ENCODE measurements at regions not wholly inside any gene's neighbourhood (a gene's known extent, or its start where the extent isn't known, plus 50 kb on each side); places are given as distances from the start of the nearest gene placed in this dataset.

DNA sequence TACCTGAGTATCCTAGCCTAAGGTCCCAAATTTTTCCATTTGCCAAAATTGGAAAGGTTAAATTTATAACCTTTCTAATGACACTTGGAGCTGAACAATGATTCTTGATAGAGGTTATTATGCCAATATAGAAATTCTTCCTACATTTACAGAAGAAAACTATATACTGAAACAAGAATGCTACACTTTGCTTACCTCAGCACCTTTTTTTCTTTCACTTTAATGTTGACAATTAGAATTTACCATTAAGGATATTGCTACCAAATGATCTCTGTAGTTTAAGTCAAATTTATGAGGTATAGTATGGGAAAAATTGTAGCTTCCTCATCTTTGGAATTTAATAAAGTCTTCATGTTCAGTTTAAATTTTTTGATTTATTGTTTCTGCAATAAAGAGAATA lies 577.0 kb downstream of the NR4A2 start:
- DNase-seq, result no peak

DNA sequence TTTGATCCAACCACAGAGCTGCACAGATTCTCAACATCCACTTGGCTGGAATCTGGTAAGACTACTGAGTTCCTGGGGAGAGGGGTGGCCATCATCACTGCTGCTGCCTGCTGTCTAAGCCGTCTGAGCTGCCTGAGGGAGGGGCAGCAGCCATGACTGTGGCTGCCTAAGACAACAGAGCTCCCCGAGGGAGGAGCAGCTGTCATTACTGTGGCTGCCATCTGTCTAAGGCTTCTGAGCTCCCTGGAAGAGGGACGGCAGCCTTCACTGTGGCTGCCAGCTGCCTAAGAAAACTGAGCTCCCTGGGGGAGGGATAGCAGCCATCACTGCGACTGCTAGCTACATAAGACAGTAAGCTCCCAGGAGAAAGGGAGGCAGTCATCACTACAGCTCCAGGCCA lies 584.4 kb downstream of the NR4A2 start:
- no peak for DNase-seq

DNA sequence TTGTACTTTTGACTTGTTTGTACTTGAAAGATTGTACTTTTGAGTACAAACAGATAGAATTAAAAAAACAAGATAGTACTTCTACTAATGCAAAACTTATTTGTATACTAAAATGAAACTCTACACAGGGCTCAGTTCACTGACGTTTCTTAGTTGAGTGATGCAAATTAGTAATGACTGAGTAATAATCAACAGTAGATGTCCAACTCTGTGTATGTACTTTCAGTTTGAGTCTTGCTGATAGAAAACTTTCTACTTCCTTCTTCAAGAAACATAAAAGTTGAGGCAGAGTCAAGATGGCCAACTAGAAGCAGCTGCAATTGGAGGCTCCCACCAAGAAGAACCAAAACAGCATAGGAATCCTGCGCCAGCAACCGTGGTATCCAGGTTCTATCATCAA lies 585.0 kb downstream of the NR4A2 start:
- no peak for DNase-seq

DNA sequence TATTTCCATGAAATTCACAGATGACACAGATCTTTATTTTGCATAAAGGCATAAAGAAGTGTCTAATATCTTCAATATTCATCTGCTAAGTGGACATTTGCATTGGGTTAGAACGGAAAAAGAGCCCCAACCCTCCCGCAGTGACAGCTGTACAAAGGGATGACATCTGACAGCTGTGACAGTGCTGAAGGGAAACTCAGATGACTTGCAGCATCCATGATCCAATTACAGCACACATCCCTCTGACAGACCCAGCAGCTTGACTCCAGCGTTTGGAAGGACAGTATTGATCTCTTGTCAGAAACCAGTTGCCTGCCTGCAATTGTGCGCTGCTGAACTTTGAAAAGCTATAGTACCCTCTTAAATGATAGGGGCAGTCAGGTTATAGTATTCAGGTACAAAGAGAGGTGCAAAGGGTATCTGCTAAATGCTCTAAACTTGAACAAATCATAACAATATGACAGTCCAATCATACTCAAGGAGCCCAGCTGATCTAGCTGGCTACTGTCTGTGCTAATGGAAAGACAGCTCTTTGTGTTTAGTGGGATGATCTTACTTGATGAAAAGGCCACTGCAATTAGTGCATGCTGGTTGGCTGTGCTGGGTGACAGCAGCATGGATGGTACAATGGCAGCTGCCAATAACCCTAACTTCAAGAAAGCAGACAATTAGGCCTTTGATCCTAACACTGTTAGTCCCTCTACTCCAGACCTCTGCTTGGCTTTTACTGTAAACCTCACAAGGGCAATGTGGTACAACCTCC lies 599.2 kb downstream of the NR4A2 start:
- no peak for DNase-seq

DNA sequence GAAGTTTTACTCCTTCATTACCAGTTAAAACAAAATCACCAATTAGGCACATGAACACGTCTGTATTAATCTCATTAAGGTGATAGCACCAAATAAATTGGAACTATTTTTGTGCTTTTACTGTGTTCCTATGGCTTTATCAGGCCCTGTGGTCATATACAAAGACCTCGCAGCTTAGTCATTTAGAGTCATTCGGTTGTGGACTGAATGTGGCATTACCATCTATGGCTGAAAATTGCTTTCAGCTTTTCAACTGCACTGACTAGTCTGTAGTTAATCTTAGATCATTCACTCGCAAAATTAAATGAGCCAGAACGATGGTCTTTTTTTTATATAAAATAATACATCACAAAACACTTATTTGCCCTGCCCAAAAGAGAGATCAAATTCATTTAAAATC lies 601.7 kb downstream of the NR4A2 start:
- DNase-seq, result no peak

DNA sequence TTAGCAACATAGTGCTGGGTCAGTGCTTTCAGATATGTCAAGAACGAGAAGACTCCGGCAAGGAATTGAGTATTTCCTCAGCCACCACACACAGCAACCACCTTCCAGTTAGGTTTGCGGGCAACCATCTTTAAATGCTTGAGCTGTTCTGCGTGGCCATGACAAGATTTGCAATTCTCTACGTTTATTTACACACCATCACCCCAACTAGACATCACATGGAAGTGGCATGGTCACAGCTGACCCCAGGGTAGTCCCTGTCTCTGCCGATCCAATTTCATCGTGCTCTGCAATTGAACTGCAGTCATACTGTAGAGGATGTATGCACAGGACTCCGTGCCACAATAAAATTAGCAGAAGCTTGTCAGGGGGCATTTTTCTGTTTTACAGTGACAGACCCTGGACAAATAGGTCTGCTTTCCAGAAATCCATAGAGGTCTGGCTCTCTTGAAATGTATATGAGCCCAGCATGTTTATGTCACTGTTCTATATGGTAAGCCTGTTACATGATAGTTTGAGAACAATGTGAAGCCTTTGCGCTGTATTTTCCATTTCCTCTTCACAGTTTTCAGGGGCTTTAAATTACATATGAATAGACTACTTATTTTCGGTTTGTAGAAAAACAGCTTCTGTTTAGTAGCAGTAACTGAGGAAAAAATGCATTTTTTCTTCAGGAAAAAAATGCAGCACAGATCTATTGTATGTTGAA lies 605.2 kb downstream of the NR4A2 start:
- no peak for DNase-seq

DNA sequence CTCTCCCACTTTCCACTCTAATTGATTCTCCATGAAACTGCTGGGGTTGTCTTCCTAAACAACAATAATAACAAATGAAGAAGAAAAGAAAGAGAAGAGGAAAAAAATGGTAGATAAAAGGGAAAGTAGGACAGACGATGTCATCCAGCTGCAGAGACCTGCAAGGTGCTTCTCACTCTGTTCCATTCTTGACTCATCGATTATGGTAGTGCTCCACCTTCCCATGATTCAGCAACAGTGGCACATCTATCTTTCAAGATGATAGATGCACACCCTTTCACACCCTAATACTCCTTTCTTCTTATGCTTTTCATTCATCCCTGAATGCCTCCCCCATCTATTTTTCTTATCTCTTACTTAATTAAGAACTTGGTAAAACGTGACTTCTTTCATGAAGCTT lies 610.2 kb downstream of the NR4A2 start:
- no peak for DNase-seq

DNA sequence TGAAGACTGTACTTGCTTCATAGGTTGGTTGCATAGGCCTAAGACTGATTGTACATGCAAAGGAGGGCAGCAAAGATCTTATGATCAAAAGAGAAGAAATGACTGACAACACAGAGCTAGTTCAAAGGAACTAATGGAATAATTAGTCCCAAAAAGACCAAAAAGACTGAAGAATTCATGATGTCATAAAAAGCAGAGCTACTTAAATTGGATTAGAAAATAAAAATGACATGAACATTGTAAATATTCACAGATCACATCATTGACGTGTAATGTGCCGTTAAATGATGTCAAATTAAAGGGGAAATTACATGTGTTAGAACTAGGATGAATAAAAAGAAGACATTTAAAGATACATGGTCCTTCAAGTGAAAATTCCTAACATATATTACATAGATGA lies 616.8 kb downstream of the NR4A2 start:
- DNase-seq, result no peak

DNA sequence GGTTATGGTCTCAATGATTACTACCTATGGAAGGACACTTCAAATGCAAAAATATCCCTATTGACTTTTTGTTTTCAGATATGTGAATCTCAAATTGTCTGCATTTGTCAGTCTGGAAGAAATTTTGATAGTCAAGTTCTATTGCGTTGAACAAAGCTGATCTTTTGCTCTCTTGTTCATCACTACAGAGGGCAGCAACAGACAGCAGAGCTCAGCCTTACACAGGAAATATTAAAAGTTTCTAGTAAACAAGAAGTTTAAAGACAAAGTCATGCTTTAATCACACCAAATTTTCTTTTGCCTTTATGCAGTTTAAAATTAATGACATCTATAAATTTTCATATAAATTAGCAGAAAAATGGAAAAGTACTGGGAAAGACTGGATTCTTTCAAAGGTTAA lies 617.5 kb downstream of the NR4A2 start:
- no peak for DNase-seq

DNA sequence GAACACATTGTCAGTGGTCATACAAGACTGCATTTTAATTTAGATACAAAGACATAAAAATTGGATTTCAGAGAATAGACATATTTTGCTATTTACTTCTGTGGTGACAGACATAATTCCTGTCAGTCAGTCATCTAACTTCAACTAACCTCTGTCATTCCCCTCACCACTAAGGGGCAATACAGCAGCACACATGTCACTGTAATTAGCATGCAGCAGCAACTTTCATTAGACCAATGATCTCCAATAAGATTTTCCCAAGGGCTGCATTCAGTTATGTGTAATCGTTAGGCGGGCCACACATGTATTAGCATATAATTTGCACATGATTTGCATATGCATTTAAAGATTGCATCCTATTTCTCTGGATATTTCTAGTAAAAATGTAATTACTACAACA lies 624.5 kb downstream of the NR4A2 start:
- DNase-seq, result no peak

DNA sequence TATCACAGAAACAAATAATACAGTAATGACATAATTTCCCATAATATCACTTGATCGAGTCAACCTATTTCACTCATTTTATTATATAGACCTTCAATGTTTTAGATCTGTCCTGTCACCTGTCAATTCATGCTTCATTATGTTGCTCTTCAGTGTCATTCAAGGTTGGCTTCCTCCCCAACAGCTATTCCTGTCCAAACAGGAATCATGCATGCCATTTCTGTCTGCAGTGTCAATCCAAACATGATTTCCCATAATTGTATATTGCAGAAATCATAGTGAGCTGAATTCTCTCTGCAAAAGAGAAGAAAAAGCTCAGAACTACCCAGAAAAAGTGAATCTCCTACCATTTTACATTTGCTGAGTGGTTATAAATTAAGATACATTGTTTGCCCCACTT lies 628.6 kb downstream of the NR4A2 start:
- no peak for DNase-seq

DNA sequence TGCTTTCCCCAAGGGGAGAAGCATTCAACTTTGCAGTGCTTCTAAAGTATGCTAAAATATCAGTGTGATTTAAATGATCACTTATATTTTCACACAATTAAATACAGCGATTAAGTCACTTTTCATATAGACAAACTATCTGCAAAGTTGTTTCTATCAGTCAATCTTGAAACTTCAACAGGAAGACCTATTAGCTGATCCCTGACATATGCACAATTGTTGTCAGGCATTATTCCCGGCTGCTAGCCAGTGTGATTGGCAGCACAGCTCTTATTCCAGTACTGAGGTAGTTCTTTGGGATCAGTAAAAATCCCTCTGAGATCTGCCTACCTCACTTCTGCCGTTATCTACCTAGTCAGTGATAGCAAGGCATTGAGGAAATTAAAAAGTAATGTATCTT lies 629.5 kb downstream of the NR4A2 start:
- DNase-seq, result no peak

DNA sequence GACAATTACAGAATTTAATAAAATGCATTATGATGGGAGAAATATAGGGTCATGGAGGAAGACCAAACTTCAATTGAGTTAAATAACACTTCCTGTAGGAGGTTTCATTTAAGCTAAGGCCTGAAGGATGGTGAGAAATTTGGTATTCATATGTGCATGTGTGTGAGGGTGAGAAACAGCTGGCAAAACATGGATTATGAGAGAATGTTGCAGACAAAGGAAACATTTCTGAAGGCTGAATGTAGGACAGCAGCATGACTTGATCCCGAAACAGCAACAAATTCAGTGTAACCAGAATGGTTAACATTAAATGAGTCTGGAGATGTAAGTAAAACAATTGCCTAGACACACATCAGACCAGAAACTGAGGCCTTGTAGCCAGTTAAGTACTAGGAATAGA lies 630.8 kb downstream of the NR4A2 start:
- no peak for DNase-seq

DNA sequence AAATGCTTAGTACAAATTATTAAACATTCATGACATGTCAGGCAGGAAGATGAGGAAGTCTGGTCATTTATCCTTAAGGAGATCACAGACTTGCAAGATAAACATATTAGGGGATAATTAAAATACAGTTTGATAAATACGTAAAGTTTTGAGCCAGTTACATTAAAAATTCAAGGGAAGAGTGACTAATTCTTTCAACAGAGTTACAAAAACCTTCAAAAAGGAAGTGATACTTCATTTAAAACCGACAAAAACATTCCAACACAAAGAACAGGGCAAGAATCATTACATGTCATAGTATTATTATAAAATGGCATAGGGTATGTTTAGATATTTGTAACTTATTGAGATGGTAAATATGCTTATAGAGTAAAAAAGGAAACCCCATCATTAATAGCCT lies 636.0 kb downstream of the NR4A2 start:
- no peak for DNase-seq

DNA sequence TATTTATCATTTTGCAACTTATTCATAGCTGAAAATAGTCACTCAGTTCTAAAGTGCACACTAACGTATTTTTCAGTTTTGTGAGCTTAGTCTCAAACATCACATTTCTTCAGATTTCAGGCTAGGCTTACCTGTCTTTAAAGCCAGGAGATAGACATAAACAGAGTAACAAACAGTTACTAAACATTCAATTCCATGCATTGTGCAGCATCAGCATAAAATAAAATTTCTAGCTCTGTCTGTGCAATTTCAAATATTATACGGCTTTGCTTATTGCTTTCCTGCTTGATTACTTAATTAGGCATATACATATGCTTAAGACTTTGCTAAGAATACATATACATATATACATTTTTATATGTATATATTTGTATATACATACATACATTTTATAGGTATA lies 637.0 kb downstream of the NR4A2 start:
- no peak for DNase-seq

DNA sequence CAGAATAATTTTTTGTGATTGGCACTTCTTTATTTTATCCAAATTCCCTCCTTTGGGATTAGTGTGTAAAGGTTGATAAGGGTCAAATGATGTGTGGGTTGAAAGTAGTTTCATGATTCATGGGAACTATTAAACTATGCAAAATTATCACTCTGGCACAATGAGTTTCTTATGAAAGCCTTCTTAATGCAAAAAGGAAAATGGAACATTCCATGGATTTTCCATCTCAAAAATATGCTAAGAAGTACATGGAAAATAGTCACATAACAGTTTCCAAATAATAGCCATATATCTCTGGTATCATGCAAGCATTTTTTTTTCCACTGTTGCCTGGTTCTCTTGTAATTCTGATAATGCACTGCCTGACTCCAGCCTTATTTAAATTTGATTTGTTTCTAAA lies 639.7 kb downstream of the NR4A2 start:
- no peak for DNase-seq

DNA sequence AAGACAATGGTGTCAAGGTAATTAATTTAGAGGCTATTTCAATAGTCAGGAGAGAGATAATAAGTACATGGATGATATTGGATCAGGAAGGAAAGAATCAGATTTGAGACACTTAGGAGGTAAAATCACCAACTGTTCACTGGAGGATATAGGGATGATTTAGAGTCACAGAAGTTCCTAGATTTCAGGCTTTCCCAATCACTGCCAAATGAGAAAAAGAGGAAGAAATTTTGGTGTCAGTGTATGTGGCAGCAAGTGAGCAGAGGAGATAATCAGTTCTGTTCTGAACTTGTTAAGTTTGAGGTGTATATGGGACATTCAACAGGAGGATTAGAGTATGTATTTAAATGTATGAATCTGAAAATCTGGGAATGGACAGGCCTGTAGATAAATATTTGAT lies 640.4 kb downstream of the NR4A2 start:
- DNase-seq, result no peak

DNA sequence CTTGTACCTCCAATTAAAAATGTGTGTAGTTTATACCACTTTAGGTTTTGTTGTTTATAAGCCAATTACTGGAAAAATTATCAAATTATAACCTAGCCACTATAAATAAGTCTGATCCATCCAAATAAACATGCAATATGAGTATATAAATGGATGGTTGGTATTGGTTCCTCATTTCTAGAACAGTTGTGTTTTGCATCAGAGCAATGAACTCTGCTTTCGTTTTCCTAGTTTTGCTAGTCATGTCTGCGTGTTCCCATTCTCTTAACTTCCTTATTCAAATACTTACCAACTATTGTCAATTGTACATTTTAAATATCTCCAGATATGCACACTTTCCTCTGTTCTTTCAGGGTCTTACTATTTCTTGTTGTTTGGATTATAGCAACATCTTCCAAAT lies 641.7 kb downstream of the NR4A2 start:
- DNase-seq, result no peak

DNA sequence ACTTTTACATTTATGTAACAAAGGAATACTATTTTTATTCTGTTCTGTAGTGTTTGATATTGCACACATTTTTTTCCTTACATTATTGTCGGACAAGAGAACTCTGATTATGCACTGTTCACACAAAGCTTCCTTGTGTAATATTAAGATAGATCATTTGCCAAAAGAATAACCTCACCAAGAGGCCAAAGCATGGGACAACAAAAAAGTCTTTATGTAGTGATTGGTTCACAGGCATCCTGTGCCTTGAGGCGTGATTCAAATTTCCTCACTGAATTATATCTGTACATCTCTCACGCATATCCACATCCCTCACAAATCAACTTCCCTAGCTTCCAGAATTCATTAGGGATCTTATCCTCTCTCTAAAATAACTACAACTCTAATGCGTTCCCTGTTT lies 642.7 kb downstream of the NR4A2 start:
- no peak for DNase-seq

DNA sequence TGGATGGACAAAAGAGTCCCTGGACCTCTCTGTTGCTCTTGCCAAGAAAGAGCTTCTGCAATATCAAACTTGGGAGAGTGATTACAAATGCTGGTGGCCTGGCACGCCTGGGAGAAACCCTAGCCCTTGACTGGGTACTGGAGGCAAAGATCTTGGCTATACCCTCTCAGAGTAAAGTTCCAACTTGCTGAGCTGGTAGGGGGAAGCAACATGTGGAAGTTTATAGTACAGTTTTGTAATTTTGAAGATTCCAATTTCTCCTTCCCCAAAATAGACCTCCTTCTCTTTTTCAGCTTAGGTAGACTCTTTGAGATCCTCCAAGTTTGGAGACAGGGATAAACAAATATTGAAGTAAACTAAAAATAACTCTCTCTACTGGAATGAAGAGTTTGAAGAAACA lies 645.3 kb downstream of the NR4A2 start:
- no peak for DNase-seq

DNA sequence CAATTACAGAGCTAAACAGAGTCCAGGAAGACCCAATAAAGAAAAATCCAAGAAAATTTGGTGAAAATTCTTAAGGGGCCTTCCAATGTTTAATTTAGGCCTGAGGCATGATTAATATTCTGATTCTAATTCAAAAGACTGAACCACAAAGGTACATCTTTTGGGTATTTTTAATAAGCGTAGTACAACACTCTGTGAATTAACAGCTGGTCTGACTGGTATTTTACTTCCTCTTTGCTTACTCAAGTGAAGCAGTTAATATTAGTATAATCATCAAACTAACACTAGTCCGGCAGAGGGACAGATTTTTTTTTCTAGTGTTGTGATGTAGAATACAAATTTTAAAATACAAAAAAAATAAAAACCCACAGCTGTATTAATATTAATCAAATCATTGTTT lies 652.9 kb downstream of the NR4A2 start:
- DNase-seq, result no peak

DNA sequence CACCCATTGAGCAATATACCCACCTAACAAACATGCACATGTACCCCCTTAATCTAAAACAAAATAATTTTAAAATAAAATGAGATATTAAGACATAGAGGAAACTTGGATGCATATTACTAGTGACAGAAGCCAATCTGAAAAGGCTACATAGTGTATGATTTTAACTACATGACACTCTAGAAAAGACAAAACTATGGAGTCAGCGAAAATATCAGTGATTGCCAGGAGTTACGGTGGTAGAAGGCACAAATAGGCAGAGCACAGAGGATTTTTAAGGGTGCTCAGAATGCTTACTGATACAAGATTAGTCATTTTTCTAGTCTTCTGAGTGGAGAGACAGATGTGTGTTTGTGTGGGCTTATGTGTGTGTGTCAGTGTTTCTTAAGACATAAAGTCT lies 656.6 kb downstream of the NR4A2 start:
- DNase-seq, result no peak

DNA sequence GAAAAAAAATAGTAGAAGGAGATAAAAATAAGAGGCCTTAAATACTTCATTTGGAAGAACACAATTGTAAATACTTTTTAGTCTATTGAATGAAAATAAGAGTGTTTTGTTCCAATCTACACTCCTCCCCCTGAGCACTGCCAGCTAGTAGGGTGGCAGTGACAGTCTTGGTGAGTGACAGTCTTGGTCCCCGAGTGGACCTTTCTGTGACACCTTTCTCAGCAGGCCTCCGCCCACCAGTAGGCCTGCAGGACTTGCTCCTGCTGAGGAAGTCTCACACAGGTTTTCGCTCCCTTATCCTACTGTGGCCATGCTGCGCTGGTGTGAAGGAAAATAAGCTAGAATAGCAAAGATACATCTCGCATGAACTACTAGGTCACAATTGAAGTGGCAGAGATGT lies 666.8 kb downstream of the NR4A2 start:
- no peak for DNase-seq

DNA sequence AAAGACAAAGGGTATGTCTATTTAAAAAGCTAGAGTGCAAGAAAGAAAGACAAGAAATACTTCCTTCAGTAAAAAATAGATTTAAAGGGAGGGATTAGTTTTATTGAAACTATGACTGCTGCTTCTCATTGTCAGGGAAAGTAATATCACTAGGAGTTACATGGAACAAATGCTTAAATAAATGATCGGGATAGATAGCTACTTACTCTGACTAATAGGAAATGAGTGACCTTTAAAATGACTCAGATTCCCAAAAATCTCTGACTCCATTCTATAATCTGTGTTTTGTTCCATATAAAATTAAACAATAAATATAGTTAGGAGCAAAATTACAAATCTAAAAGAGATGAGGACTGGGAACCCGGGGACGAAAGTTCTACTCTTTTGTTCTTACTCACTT lies 669.3 kb downstream of the NR4A2 start:
- DNase-seq, result no peak

DNA sequence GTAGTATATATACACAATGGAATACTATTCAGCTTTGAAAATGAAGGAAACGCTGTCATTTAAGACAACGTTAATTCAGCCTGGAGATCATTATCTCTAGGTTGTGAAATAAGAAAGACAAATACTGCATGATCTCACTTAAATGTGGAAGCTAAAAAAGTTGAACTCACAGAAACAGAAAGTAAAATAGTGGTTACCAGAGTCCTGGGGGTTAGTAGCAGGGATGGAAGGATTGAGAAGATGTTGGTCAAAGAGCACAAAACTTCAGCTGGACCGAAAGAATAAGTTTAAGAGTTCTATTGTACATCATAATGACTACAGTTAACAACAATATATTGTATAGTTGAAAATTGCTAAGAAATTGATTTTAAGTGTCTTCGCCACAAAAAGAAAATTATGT lies 670.3 kb downstream of the NR4A2 start:
- DNase-seq, result no peak

Data from NCI-H1105 (cell line).